A549 (cell line): ENCODE measurements at regions not wholly inside any gene's neighbourhood (a gene's known extent, or its start where the extent isn't known, plus 50 kb on each side); places are given as distances from the start of the nearest gene placed in this dataset.

Experiments used
- ATAC-seq, 2 experiments: fragments of 200-7000 bp in 1 of 2; fragments of >200 bp in 1 of 2; cut with Nextera tagmentation in 1 of 2; cut with Tn5 transposase in 1 of 2; 3 replicates each; pipeline versions ENCODE4 v1.8.0 to v1.9.1; 2018 to 2020; ENCODE audit warnings: mild to moderate bottlenecking in 1 of 2, moderate library complexity in 1 of 2
- CTCF ChIA-PET: fragments of 300-600 bp; sonication (Branson Sonifier 250); formaldehyde crosslinking; extraction: SDS; loops from one replicate; lab custom pipeline; 2021; ENCODE audit warnings: antibody characterized with exemption, inconsistent platforms; lab: Yijun Ruan, JAX
- POLR2A ChIA-PET: fragments of 350-600 bp; formaldehyde crosslinking; extraction: SDS; loops from one replicate; lab custom pipeline; 2021; ENCODE audit warnings: antibody characterized with exemption, inconsistent platforms; lab: Yijun Ruan, JAX
- DNase-seq, 2 experiments: peaks; one replicate each; pipeline versions ENCODE4 v3.0.0 to v3.0.0-alpha.2; 2011 to 2016; ENCODE audit warnings: low read depth in 1 of 2, low spot score in 1 of 2
- FAIRE-seq: peaks from 2 replicates; lab custom pipeline; 2011; peaks lifted over from hg19 to GRCh38; lab: Jason Lieb, UNC
- H3K27ac ChIP-seq, 2 experiments: fragments of >200 bp; sonication (Bioruptor Twin); formaldehyde crosslinking; 3 replicates each; pipeline ENCODE4 v1.5.1; 2016 to 2017
- H3K4me1 ChIP-seq: fragments of >200 bp; sonication (Bioruptor Twin); formaldehyde crosslinking; 3 replicates; pipeline ENCODE4 v1.6.1; 2016
- H3K4me2 ChIP-seq: fragments of >200 bp; sonication (Bioruptor Twin); formaldehyde crosslinking; 3 replicates; pipeline ENCODE4 v1.6.1; 2016
- H3K4me3 ChIP-seq: fragments of >200 bp; sonication (Bioruptor Twin); formaldehyde crosslinking; 3 replicates; pipeline ENCODE4 v1.5.1; 2016
- H3K9me3 ChIP-seq: fragments of >200 bp; sonication (Bioruptor Twin); formaldehyde crosslinking; 3 replicates; pipeline ENCODE4 v1.6.1; 2016
- CBX8 ChIP-seq: fragments of 200-600 bp; sonication (generic); IDR thresholded peaks from 2 replicates; pipeline ENCODE4 v1.6.1; 2016
- CHD4 ChIP-seq: fragments of 200-600 bp; sonication (generic); IDR thresholded peaks from 2 replicates; pipeline ENCODE4 v1.6.1; 2016; ENCODE audit warnings: antibody characterized with exemption, mild to moderate bottlenecking, borderline replicate concordance
- EP300 ChIP-seq, 2 experiments: fragments of >200 bp; sonication (Bioruptor Twin); formaldehyde crosslinking; IDR thresholded peaks; 2 replicates in 1 of 2; 3 replicates in 1 of 2; pipeline ENCODE4 v1.6.1; 2016 to 2017
- FOXS1 ChIP-seq: fragments of 250-450 bp; sonication (Bioruptor Pico); IDR thresholded peaks from 2 replicates; pipeline ENCODE4 v1.5.0; 2020; ENCODE audit warnings: mild to moderate bottlenecking, moderate library complexity
- HDAC2 ChIP-seq: fragments of 200-600 bp; sonication (generic); IDR thresholded peaks from 2 replicates; pipeline ENCODE4 v1.6.1; 2016
- HEYL ChIP-seq: fragments of 250-450 bp; sonication (Bioruptor Pico); IDR thresholded peaks from 2 replicates; pipeline ENCODE4 v1.8.0; 2021; ENCODE audit warnings: mild to moderate bottlenecking, moderate library complexity
- HOXA7 ChIP-seq: fragments of 250-450 bp; sonication (Bioruptor Pico); IDR thresholded peaks from 2 replicates; pipeline ENCODE4 v1.5.0; 2020; ENCODE audit warnings: mild to moderate bottlenecking, moderate library complexity
- HOXB13 ChIP-seq: fragments of 250-450 bp; sonication (Bioruptor Pico); IDR thresholded peaks from 2 replicates; pipeline ENCODE4 v1.5.0; 2020; ENCODE audit warnings: low read depth, mild to moderate bottlenecking, moderate library complexity
- MAFK ChIP-seq: fragments of 450-650 bp; IDR thresholded peaks from 2 replicates; pipeline ENCODE4 v1.6.1; 2014; ENCODE audit not compliant: partially characterized antibody
- MYC ChIP-seq: IDR thresholded peaks from 2 replicates; pipeline ENCODE4 v1.6.1; 2012; ENCODE audit warnings: mild to moderate bottlenecking, inconsistent platforms, low read length, improper control_type of control experiment, borderline replicate concordance
- NFE2L2 ChIP-seq: fragments of 150-350 bp; conservative IDR thresholded peaks from 2 replicates; pipeline ENCODE4 v1.6.1; 2014; ENCODE audit warnings: low read length
- NPAS2 ChIP-seq: fragments of 250-450 bp; sonication (Bioruptor Pico); IDR thresholded peaks from 2 replicates; pipeline ENCODE4 v1.8.0; 2022; ENCODE audit warnings: mild to moderate bottlenecking, moderate library complexity, borderline replicate concordance
- POLR2A ChIP-seq: IDR thresholded peaks from 2 replicates; pipeline ENCODE4 v1.6.1; 2012; ENCODE audit warnings: mild to moderate bottlenecking, low read length
- POLR2AphosphoS2 ChIP-seq: conservative IDR thresholded peaks from 2 replicates; pipeline ENCODE4 v1.6.1; 2012; ENCODE audit warnings: low read length, improper control_type of control experiment, inconsistent platforms
- RAD21 ChIP-seq, 2 experiments: fragments of >200 bp in 1 of 2; sonication (Bioruptor Twin) in 1 of 2; formaldehyde crosslinking in 1 of 2; IDR thresholded peaks in 1 of 2; conservative IDR thresholded peaks in 1 of 2; 2 replicates in 1 of 2; 3 replicates in 1 of 2; pipeline ENCODE4 v1.6.1; 2012 to 2018; ENCODE audit warnings: inconsistent platforms in 1 of 2
- RARB ChIP-seq: fragments of 250-450 bp; sonication (Bioruptor Pico); IDR thresholded peaks from 2 replicates; pipeline ENCODE4 v1.8.0; 2021; ENCODE audit warnings: mild to moderate bottlenecking, moderate library complexity
- RCOR1 ChIP-seq: fragments of 150-350 bp; IDR thresholded peaks from 2 replicates; pipeline ENCODE4 v1.6.1; 2014; ENCODE audit warnings: antibody characterized with exemption, low read length, low read depth
- TFCP2L1 ChIP-seq: fragments of 250-450 bp; sonication (Bioruptor Pico); IDR thresholded peaks from 2 replicates; pipeline ENCODE4 v1.5.0; 2021; ENCODE audit warnings: mild to moderate bottlenecking
- TP53 ChIP-seq: fragments of 250-450 bp; sonication (Bioruptor Pico); IDR thresholded peaks from 2 replicates; pipeline ENCODE4 v1.5.0; 2021; ENCODE audit warnings: mild to moderate bottlenecking, moderate library complexity
- ZC3H11A ChIP-seq: fragments of 450-650 bp; IDR thresholded peaks from 2 replicates; pipeline ENCODE4 v1.6.1; 2014; ENCODE audit warnings: antibody characterized with exemption, mild to moderate bottlenecking
- ZNF302 ChIP-seq: fragments of 250-450 bp; sonication (Bioruptor Pico); IDR thresholded peaks from 2 replicates; pipeline ENCODE4 v1.9.0; 2021; ENCODE audit warnings: inconsistent platforms, mild to moderate bottlenecking, moderate library complexity
- WGBS: methylation state at CpG from one replicate; pipeline ENCODE4 v1.1.6; 2017; ENCODE audit errors: missing lambda C conversion rate; 5-methylcytosine and 5-hydroxymethylcytosine counted together
- TF ChIP-seq, protein P1 (sequence below): fragments of 450-650 bp; IDR thresholded peaks from 2 replicates; pipeline ENCODE4 v1.6.1; 2014; ENCODE audit warnings: antibody characterized with exemption
- TF ChIP-seq, protein P2 (sequence below): fragments of >200 bp; sonication (Bioruptor Twin); formaldehyde crosslinking; IDR thresholded peaks from 2 replicates; pipeline ENCODE4 v1.6.1; 2016
- TF ChIP-seq, protein P3 (sequence below): IDR thresholded peaks from 2 replicates; pipeline ENCODE4 v1.6.1; 2012
- TF ChIP-seq, protein P4 (sequence below): fragments of >200 bp; sonication (Bioruptor Twin); formaldehyde crosslinking; IDR thresholded peaks from 3 replicates; pipeline ENCODE4 v1.5.1; 2016

DNA sequence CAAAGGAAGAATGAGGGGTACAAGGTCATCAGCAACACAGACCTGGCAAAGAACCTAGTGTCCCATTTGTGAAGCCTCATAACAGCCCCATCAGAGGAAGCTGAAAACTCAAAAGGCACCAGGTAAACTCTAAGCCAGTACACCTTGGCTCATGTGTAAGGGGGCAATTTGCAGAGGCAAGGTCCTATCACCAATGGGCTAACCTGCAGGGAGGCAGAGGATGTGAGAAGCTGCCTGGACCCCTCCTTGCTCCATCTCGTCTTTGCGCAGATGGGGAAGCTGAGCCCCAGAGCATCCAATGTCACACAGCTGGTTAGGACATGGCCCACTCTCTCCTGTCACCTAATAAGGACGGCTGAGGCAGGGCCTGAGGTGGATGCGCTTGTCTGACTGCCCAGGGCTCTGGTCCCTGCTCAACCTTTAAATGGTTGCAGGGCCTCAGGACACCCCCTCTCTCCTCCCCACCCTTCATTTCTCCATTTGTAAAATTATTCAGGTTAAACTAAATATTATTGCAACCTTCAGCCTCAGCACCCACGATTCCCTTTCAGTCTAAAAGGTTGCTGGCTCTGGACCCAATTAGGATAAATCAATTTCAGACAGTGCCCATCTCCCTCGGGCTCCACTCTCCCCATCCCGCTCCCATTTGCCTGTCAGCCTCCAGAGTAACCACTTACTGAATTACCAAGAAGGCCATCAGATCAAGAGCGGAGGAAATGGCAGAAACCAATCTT, 135.3 kb downstream of the OAT start:
- TF ChIP-seq, protein P1, sequence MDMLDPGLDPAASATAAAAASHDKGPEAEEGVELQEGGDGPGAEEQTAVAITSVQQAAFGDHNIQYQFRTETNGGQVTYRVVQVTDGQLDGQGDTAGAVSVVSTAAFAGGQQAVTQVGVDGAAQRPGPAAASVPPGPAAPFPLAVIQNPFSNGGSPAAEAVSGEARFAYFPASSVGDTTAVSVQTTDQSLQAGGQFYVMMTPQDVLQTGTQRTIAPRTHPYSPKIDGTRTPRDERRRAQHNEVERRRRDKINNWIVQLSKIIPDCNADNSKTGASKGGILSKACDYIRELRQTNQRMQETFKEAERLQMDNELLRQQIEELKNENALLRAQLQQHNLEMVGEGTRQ = no peak
- TF ChIP-seq RARB (CRISPR knock-in tag) (no peak), TP53 (CRISPR knock-in tag) (no peak), EP300 (IDR thresholded peaks at IDR 0.05) (no peak), RAD21 (conservative IDR thresholded peaks at IDR 0.05 in 1 of 2, IDR thresholded peaks at IDR 0.05 in 1 of 2) (no peak), ZNF302 (CRISPR knock-in tag) (no peak)
- no peak for ATAC-seq
- 50% methylated on average over 8 of the region's 8 CpGs for WGBS
- Histone ChIP-seq H3K27ac (no peak overlapping the region), H3K9me3 (no peaks in the 10 kb centered on the region), H3K4me3 (no peak overlapping the region), H3K4me2 (no peak overlapping the region), H3K4me1 (no peaks in the 10 kb centered on the region)
- FAIRE-seq = no peak
- no peak for DNase-seq
- CTCF ChIA-PET = no interaction called here
- POLR2A ChIA-PET = no interaction called here

DNA sequence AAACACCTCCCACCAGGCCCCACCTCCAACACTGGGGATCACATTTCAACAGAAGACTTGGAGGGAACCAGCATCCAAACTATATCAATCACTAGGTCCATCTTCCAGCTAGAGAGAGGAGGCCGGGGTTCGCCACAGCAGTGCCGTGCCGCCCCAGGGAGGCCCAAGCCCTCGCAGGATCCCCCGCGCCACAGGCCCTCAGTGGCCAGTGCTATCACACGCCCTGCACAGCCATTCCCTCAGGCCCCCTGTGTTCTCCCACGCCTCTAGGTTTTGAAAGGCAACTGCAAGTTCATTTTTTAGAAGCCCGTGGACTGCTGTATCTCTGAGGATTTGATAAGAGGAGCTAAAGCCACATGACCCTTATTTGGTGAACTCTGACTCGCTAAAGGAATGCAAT, 136.4 kb downstream of the OAT start:
- H3K9me3 ChIP-seq = no peaks in the 10 kb centered on the region
- WGBS = 64% methylated on average over 11 of the region's 11 CpGs
- TF ChIP-seq POLR2A = no peak
- no peak for TF ChIP-seq TFCP2L1 (CRISPR knock-in tag)
- TF ChIP-seq, protein P2, sequence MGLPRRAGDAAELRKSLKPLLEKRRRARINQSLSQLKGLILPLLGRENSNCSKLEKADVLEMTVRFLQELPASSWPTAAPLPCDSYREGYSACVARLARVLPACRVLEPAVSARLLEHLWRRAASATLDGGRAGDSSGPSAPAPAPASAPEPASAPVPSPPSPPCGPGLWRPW = no peak
- no peak for TF ChIP-seq RAD21 (conservative IDR thresholded peaks at IDR 0.05 in 1 of 2, IDR thresholded peaks at IDR 0.05 in 1 of 2)
- no peak for TF ChIP-seq NPAS2
- no peak for TF ChIP-seq CBX8
- TF ChIP-seq NFE2L2 = no peak
- TF ChIP-seq, protein P3, sequence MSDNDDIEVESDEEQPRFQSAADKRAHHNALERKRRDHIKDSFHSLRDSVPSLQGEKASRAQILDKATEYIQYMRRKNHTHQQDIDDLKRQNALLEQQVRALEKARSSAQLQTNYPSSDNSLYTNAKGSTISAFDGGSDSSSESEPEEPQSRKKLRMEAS = no peak
- TF ChIP-seq FOXS1 (CRISPR knock-in tag) = no peak
- TF ChIP-seq TP53 (CRISPR knock-in tag) = no peak
- no peak for TF ChIP-seq EP300 (IDR thresholded peaks at IDR 0.05)
- TF ChIP-seq MYC = no peak
- no peak for TF ChIP-seq HEYL (CRISPR knock-in tag)
- TF ChIP-seq POLR2AphosphoS2 = no peak
- TF ChIP-seq MAFK = no peak
- no peak for TF ChIP-seq HDAC2
- TF ChIP-seq RCOR1 = no peak
- no peak for TF ChIP-seq HOXB13 (CRISPR knock-in tag)
- no peak for TF ChIP-seq HOXA7
- TF ChIP-seq CHD4 = no peak
- TF ChIP-seq, all 56 proteins: peak for 0
- no peak for ATAC-seq
- no peak for FAIRE-seq
- ChIA-PET CTCF (interaction anchor here (1.0 kb wide), 1 partner anchor 24 kb away, joined by 3 read pairs; no protein-coding TSS in a partner anchor), POLR2A (no interaction called here)
- no peak for DNase-seq
- H3K4me3 ChIP-seq = no peak overlapping the region
- no peaks in the 10 kb centered on the region for H3K4me1 ChIP-seq
- H3K4me2 ChIP-seq = no peak overlapping the region
- H3K27ac ChIP-seq = no peak overlapping the region

DNA sequence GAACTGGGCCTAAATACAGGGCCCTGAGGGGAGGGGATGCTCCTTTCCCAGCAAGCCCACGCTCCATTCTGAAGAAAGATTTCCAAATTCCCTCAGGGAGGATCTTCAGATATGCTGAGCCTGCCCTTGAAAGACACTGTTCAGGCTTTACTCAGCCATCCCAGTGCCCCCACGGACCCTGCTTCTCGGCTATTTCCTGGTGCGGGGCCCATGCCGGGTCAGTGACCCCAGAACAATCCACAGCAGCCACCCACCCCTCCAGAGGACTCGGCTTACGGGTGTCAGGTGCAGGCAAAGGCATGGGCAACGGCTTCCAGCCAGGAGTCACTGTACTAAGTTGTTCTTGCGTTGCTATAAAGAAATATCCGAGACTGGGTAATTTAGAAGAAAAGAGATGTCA, 137.1 kb downstream of the OAT start:
- FAIRE-seq (no peak), DNase-seq (no peak), ATAC-seq (no peak)
- H3K9me3 ChIP-seq = no peaks in the 10 kb centered on the region
- H3K27ac ChIP-seq = no peak overlapping the region
- H3K4me2 ChIP-seq = no peak overlapping the region
- CTCF ChIA-PET = no interaction called here
- 44% methylated on average over 10 of the region's 10 CpGs for WGBS
- POLR2A ChIA-PET = no interaction called here
- TF ChIP-seq, protein P4, sequence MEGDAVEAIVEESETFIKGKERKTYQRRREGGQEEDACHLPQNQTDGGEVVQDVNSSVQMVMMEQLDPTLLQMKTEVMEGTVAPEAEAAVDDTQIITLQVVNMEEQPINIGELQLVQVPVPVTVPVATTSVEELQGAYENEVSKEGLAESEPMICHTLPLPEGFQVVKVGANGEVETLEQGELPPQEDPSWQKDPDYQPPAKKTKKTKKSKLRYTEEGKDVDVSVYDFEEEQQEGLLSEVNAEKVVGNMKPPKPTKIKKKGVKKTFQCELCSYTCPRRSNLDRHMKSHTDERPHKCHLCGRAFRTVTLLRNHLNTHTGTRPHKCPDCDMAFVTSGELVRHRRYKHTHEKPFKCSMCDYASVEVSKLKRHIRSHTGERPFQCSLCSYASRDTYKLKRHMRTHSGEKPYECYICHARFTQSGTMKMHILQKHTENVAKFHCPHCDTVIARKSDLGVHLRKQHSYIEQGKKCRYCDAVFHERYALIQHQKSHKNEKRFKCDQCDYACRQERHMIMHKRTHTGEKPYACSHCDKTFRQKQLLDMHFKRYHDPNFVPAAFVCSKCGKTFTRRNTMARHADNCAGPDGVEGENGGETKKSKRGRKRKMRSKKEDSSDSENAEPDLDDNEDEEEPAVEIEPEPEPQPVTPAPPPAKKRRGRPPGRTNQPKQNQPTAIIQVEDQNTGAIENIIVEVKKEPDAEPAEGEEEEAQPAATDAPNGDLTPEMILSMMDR = no peak
- TF ChIP-seq, protein P2 = no peak
- no peak for TF ChIP-seq MAFK
- TF ChIP-seq, protein P3 = no peak
- TF ChIP-seq ZC3H11A = no peak
- H3K4me3 ChIP-seq = no peak overlapping the region
- no peaks in the 10 kb centered on the region for H3K4me1 ChIP-seq
